NCI-H526 (cell line): ENCODE measurements at regions not wholly inside any gene's neighbourhood (a gene's known extent, or its start where the extent isn't known, plus 50 kb on each side); places are given as distances from the start of the nearest gene placed in this dataset.
"Not testable (repeated sequence)": the region's sequence is repeated elsewhere in the genome, so short reads cannot be mapped to it uniquely, and the experiment has no call there.

Experiments
- DNase-seq, 2 experiments: peaks; one replicate each; lab custom pipeline; 2025; lab: John Stamatoyannopoulos, UW

DNA sequence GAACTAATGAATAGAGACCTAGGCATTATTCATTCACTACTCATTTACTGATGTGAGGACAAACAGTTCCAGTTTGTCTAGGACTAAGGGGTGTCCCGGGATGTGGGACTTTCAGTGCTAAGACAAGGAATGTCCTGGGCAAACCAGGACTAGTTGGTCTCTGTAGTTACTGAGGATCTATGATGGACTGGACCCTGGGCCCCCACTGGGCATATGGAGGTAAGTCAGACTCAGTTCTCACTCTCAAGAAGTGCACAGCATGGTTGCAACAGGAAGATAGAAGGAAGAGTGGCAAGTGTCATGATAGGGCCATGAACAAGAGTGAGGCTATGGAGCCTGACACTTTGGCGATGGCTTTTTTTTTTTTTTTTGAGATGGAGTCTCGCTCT lies 128.2 kb downstream of the MYCN start:
- no peak for DNase-seq

DNA sequence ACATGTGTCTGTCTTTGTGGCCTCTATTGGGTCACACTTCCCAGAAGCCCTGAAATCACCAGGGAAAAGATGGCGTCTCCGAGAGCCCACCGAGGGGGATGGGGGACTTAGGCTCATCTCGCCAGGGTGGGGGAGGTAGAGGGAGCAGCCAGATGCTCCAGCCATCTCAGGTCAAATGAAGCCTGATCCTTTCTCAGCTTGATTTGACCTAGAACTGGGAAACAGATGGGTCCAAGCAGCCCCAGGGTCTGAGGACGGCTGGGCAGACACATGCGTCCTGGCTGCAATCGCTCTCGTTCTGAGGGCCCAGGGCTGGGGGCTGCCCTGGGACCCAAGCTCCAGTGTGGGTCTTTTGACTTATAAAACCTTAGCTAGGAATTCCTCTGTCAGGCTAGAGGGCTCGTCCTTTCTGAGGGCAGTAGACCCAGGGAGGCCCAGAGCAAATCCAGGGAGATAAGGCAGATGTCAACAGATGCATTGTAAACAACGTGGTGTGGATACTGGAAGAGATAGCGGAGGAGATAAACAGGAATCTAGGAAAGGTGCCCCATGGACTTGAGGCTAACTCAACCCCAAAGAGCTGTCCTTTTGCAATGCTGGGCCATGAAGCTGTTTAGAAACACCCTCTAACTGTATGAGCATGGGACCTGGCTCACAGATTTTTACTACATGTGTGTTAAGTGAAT lies 127.7 kb downstream of the MYCN start:
- no peak for DNase-seq

DNA sequence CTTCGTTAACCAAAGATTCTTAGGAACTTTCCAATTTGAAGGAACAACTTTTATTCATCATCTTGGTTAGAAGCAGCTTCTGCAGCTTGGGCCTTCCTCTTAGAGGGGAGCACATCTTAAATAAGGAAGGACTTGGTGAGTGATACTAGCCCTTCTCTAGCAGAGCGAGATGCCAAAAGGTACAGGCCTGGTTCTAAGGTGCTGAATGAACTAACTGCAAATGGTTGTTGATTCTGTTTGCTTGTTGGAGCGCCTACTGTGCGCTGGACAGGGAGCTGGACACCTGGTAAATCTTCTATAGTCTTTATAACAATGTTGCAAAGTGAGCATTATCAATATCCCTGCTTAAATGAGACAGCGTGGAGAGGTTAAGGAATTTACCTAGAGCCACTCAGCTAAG lies 127.1 kb downstream of the MYCN start:
- DNase-seq, result no peak

DNA sequence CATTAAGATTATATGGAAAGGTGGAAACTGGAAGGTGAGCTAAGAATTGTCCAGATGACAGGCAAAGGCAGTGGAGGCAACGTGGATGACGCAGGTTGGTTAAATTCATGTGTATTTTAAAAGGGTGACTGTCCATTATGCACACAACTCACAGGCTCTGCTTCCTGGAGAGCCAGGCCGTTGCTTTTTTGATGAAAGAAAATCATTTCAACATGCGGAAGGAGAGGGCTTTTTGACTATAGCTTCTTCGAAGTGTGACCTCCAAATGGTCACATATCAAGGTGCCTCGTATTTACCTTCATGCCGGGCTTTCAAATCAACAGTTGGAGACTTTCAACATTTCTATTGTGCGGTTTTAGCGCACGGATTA lies 126.7 kb downstream of the MYCN start:
- DNase-seq, result no peak

DNA sequence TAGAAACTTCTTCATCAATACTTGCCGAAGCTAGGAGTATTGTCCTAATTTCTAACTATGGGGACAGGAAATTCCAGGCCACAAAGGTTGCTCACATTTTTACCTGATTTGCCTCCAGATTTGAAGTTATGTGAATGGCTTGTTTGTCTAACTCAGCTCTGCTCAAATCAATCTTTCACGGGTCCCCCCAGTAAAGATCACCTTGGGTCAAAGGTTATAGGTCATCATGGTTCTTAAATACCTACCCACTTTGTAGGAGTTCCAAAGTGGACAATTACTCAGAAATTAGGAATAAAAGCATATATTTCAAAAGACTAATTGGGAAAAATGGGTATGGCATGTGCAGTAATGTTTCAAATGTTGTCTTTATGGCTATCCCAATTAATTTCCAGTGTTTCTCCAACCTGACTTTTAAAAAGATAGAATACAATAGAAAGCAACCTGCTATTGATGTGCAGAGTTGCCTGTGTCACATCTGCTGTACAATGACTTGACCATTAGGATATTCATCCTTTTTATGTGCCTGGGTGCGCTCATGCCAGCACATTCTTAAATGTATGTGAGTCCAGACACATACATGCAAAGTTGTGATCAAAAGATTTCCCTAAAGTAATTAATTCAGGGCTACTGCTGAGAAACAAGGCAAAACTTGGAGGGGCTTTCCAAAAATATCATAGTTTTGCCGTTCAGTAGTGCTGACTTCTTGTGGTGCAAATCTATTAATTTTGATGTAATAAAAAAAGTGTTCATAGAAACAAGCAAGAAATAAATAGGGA lies 126.1 kb downstream of the MYCN start:
- DNase-seq, result no peak

DNA sequence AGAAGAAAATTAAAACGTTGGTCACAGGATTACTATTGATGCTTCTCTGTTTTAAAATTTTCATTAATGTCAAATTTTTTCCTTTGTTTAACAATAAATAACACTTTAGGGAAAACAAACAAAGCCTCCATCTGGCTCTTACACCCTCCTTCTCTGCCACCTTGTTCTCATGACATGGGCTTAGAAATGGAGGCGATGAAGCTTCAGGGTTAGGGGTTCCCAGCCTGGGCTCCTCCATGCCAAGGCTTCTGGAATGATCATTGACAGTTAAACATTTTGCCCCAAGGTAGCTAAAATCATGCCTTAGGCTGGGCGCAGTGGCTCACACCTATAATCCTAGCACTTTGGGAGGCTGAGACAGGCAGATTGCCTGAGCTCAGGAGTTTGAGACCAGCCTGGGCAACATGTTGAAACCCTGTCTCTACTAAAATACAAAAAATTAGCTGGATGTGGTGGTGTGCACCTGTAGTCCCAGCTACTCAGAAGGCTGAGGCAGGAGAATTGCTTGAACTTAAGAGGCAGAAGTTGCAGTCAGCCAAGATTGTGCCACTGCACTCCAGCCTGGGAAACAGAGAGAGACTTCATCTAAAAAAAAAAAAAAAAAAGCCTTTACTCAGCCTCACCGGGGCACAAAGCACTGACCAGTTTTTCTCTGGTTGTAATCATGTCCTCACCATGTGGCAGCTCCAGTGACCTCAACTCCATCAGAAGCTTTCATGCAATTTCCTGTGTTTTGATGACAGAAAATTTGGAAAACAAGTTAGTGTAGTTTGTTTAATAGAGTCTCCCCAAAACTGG lies 125.1 kb downstream of the MYCN start:
- not testable (repeated sequence) for DNase-seq

DNA sequence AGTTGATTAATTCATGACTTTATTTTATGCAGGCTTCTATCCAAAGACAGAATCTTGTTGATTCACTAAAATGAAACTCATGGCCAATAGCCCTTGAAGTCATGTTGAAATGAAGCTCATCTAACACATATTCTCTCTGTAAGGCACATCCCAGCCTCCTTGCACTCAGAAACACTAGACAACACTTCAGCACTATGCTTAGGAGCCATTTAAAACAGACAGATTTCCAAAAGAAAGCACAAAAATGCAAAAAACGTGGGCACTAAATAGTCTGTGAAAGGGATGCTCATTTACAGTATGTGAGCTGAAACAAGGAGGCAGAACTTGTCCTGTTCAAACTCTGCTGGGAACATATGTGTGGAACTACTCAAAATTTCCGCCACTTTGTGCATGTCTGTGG lies 124.4 kb downstream of the MYCN start:
- no peak for DNase-seq

DNA sequence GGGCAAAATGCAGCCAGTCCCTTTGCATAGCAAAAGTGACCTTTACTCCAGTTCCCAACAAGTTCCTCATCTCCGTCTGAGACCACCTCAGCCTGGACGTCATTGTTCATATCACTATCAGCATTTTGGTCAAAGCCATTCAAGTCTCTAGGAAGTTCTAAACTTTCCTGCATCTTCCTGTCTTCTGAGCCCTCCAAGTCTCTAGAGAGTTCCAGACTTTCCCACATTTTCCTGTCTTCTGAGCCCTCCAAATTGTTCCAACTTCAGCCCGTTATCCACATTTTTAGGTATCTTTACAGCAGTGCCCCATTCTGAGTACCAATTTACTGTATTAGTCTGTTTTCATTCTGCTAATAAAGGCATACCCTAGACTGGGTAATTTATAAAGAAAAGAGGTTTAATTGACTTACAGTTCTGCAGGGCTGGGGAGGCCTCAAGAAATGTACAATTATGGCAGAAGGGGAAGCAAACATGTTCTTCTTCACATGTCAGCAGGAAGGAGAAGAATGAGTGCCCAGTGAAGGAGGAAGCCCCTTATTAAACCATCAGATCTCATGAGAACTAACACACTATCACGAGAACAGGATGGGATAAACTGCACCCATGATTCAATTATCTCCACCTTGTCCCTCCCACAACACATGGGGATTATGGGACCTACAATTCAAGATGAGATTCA lies 123.7 kb downstream of the MYCN start:
- no peak for DNase-seq

DNA sequence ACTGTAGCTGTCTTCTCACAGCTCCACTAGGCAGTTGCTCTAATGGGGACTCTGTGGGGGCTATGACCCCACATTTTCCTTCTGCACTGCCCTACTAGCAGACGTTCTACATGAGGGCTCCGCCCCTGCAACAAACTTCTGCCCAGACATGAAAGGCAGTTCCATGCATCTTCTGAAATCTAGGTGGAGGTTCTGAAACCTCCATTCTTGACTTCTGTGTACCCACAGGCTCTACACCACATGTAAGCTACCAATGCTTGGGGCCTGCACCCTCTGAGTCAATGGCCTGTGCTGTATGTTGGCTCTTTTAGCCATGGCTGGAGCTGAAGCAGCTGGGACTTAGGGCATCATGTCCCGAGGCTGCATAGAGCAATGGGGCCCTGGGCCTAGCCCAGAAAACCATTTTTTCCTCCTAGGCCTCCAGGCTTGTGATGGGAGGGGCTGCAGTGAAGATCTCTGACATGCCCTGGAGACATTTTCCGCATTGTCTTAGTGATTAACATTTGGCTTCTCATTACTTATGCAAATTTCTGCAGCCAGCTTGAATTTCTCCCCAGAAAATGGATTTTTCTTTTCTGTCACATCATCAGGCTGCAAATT lies 123.0 kb downstream of the MYCN start:
- no peak for DNase-seq

DNA sequence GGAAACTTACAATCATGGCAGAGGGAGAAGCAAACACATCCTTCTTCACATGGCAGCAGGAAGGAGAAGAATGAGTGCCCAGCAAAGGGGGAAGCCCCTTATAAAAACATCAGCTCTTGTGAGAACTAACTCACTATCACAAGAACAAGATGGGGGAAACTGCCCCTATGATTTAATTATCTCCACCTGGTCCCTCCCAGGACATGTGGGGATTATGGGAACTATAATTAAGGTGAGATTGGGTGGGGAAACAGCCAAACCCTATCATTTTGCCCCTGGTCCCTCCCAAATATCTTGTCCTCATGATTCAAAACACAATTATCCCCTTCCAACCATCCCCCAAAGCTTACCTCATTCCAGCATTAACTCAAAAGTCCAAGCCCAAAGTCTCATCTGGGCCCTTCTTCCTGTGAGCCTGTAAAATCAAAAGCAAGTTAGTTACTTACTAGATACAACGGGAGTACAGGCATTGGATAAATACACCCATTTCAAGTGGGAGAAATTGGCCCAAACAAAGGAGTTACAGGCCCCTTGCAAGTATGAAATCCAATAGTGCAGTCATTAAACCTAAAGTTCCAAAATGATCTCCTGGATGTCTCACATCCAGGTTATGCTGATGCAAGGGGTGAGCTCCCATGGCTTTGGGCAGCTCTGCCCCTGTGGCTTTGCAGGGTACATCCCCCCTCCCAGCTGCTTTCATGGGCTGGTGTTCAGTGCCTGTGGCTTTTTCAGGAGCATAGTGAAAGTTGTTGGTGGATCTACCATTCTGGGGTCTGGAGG lies 122.3 kb downstream of the MYCN start:
- DNase-seq, result no peak

DNA sequence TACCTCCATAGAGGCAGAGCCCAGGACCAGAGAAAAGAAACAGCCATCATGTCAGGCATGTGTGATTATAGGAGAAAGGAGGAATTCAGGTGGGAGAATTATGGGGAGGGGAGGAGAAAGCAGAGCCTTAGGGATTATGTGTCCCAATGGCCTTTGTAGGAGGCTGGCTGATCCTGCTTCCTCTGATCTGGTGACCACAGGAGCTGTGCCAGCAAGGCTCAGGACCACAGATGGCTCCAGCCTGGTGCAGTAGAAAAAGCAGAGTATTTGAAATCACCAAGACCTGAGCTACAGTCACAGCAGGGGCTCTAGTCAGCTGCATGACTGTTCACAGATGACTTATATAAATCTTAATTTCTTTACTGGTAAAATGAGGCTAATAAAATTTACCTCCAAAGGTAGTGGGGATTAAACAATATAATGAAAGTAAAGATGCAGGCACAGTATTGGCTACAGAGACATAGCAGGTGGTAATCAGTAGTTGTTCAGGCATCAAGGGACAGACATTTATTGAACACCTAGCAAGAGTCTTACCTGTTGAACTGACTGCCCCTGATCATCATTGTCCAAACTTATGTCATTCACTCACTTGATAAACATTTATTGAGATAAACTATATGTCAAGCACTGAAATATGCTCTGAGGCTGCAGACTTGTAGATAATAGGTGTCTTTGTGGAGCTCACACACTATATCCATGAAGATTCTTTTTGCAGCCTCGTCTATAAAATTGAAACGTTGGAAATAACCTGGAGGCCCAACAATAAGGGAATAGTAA lies 121.3 kb downstream of the MYCN start:
- DNase-seq, result no peak

DNA sequence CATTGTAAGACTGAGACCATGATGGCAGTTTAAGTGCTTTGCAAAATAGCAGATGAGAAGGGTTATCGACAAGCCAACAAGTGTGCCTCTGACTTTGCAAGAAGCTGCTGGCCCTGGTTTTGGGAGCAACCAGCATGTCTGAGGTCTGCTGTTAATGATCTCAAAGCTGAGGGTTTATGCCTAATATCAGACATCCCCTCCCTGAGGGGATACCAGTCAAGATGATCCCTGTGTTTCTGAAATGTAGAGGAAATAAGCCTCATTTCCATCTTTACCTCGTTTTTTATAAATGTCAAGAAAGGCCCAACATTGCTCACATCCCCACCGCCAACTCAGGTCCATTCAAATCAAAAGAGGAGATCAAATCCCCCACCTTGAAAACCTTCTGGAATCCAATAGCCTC lies 120.6 kb downstream of the MYCN start:
- no peak for DNase-seq

DNA sequence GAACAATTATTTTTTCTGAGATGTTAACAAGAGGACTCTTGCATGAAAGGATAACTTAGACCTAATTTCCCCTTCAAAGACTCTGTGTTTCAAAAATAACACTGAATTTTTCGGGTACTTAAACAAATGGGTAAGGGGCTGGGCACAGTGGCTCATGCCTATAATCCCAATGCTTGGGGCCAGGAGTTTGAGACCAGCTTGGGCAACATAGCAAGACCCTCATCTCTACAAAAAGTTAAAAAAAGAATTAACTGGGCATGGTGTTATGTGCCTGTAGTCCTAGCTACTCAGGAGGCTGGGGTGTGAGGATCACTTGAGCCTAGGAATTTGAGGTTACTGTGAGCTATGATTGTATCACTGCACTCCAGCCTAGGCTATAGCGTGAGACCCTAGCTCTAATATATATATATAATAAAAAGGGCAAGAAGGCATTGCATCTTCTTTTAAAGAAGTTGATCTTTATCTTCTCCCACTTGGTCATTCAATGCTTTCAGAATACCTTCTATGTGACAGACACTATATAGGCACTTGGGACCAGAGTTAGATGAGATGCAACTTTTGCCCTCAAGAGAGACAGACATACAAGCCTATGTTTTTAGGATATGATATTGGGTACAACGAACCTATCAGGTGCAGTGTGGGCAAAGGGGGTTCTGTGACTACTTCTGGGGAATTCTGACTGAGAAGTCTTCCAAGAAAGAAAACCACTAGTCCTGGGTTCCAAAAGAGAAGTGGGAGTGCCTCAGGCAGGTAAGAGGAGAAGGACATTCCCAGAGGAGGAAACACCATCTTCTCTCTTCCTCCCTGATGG lies 120.0 kb downstream of the MYCN start:
- DNase-seq, result no peak

DNA sequence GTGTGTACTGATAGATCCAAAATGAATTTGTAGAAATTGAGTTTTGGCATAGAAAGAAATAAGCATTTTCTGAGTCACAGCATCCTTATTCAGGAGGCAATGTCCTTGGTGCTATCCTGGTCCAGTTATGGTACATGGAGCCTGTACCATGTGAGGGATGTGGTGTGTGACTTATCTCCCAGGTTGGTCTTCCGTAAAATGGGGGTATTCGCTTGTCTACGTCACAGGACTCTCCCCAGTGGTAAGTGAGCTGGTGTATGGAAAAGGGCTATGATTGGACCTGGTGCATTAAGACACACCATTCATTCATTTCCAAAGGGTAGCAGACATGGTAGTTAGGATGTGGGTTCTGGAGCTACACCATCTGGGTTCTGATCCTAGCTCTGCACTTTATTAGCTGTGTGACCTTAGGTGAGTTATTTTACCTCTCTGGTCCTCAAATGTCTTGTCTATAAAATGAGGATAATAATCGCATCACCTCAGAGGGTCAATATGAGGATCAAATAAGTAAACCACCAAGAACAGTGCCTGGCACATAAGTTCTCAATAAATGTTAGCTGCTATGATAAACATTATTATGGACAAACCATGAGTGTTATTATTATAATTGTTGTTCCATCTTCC lies 119.2 kb downstream of the MYCN start:
- no peak for DNase-seq

DNA sequence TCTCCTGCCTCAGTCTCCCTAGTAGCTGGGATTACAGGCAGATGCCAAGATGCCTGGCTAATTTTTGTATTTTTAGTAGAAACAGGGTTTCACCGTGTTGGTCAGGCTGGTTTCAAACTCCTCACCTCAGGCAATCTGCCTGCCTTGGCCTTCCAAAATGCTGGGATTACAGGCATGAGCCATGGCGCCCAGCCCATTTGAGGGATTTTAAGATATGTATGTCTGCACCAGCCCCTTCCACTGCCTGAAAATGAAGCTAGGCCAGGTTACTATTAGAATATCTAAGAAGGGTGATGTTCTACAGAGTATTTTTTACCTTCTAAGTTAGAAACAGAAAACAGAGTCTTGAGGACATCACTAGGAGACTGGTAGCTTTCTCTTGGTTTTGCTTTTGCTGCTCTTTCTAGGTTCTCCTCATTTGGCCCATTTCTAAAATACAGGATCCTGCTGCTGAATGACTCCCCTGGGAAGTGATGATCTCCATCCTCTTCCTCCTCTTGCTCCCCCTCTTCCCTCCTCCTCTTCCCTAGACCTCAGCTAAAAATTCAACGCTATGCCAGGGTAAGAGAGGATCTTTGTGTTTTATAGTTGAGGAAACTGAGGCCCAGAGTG lies 118.5 kb downstream of the MYCN start:
- no peak for DNase-seq

DNA sequence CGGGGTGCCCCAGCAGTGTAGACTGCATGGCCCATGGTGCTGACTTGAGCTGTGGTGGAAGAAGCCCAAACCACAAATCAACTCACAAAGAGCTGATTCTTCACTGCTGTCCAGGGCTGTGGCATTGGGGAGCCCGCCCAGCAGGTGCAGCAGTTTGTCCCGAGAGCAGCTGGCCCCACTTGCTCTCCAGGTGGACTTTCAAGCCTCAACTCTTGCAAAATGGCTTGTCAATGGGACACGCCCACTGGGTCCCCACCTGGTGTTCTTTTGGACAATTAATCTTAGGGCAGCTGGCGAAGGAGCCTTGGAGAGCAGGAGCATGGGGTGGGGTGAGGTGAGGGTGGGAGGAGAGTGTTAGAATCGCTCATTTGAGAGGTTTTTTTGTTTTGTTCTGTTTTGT lies 117.9 kb downstream of the MYCN start:
- no peak for DNase-seq

DNA sequence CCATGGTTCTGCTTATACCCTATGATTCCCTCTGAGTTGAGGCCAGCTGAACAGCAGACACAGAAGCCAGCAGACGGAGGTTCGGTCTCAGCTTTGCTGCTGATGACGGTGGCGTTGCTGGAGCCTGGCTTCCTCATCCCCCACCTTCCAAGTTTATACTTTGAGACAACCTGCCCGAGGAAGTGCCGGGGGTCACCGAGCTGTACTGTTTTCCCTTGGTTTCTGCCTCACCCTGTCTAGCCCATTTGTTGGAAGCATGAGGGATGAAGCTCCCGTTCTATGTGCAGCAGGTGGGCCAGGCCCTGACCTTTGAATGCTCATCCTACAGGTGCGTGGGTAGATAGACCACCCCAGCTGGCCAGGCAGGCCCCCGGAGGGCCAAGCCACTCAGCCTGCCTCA lies 117.3 kb downstream of the MYCN start:
- DNase-seq, result no peak

DNA sequence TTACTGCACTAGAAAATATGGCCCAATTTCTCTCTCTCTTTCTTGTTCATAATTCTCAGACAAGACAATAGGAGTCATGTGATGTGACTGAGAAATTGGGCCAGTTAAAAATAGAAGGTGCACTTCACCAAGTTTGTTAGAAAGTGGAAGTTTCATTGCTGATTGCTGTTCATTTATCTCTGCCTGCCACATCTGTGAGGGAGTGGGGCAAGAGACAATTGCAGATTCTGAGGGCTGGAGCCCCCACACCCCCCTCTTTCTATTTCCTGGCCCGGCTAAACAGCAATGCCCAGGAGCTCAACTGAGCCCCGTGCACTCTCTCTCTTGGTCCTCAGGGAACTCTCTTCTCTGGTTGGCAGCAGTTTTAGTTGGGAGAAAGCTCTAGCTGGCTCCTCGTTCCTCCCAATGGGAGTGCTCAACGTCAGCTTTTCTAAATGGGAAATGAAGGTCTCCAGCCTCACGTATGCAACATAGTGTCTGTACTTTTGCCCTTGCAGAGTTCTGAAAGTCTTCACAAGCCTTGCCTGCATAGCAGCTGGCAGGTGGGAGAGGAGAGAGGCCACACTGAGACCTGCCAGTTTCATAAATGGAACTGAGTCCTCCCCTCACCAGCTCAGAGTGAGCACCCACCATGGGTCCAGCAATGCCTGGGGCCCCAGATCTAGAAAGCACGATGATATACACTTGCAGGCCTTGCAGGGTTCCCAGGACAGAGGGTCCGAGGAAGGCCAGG lies 115.7 kb downstream of the MYCN start:
- DNase-seq, result no peak
